ENCODE measurements at regions not wholly inside any gene's neighbourhood (a gene's known extent, or its start where the extent isn't known, plus 50 kb on each side); places are given as distances from the start of the nearest gene placed in this dataset.
"Not testable (repeated sequence)": the region's sequence is repeated elsewhere in the genome, so short reads cannot be mapped to it uniquely, and the experiment has no call there.

GRCh38 chrX:111581086-111581485 is 69.6 kb downstream of the SERTM2 start:
- CTCF ChIA-PET = no interaction called here
- no peak overlapping the region for H3K27ac Mint-ChIP-seq
- POLR2A ChIA-PET = no interaction called here
- H3K9me3 Mint-ChIP-seq = no peaks in the 10 kb centered on the region
- H3K36me3 Mint-ChIP-seq (ENCODE audit: low read depth) = no peaks in the 10 kb centered on the region
- no peaks in the 10 kb centered on the region for H3K27me3 Mint-ChIP-seq
- ATAC-seq (ENCODE audit: low read depth) (no peak), DNase-seq (no peak)
- no peaks in the 10 kb centered on the region for H3K4me1 Mint-ChIP-seq
- intact Hi-C loops (cut with micrococcal nuclease) = no loop called here
- TF ChIP-seq CTCF (IDR thresholded peaks at IDR 0.05) = no peak
- H3K4me3 Mint-ChIP-seq = no peak overlapping the region

GRCh38 chrX:111585337-111585736 is 73.9 kb downstream of the SERTM2 start:
- DNase-seq = no peak
- no peak for TF ChIP-seq CTCF (IDR thresholded peaks at IDR 0.05)
- Mint-ChIP-seq H3K4me3 (no peak overlapping the region), H3K36me3 (ENCODE audit: low read depth) (no peaks in the 10 kb centered on the region), H3K4me1 (no peaks in the 10 kb centered on the region), H3K27ac (no peak overlapping the region), H3K27me3 (no peaks in the 10 kb centered on the region), H3K9me3 (no peaks in the 10 kb centered on the region)
- ATAC-seq (ENCODE audit: low read depth) = no peak
- intact Hi-C loops (cut with micrococcal nuclease) = no loop called here
- ChIA-PET POLR2A (no interaction called here), CTCF (no interaction called here)

GRCh38 chrX:111594348-111594877 is 83.0 kb downstream of the SERTM2 start:
- H3K9me3 Mint-ChIP-seq; ATAC-seq (ENCODE audit: low read depth); DNase-seq; H3K4me3 Mint-ChIP-seq; H3K4me1 Mint-ChIP-seq; H3K36me3 Mint-ChIP-seq (ENCODE audit: low read depth); H3K27ac Mint-ChIP-seq; H3K27me3 Mint-ChIP-seq; intact Hi-C loops (cut with micrococcal nuclease); POLR2A ChIA-PET: not testable (repeated sequence)
- CTCF ChIA-PET = interaction anchor here (0.6 kb wide), 1 partner anchor 24 kb away, joined by 3 read pairs; no protein-coding TSS in a partner anchor

- no peaks in the 10 kb centered on the region for H3K36me3 Mint-ChIP-seq (ENCODE audit: low read depth)
- ChIA-PET POLR2A (no interaction called here), CTCF (no interaction called here)
- ATAC-seq (ENCODE audit: low read depth) (no peak), DNase-seq (no peak)
- intact Hi-C loops (cut with micrococcal nuclease) = no loop called here
- no peak for TF ChIP-seq CTCF (IDR thresholded peaks at IDR 0.05)
- no peak overlapping the region for H3K4me3 Mint-ChIP-seq
- peaks cover 2% of the 10 kb centered on the region for H3K27me3 Mint-ChIP-seq
- no peak overlapping the region for H3K27ac Mint-ChIP-seq
- H3K4me1 Mint-ChIP-seq = no peaks in the 10 kb centered on the region
- H3K9me3 Mint-ChIP-seq = no peaks in the 10 kb centered on the region
Observed at GRCh38 chrX:111597967-111598366, 83.0 kb upstream of the ALG13 start.

- H3K27me3 Mint-ChIP-seq = no peaks in the 10 kb centered on the region
- no peaks in the 10 kb centered on the region for H3K4me1 Mint-ChIP-seq
- intact Hi-C loops (cut with micrococcal nuclease) = no loop called here
- H3K27ac Mint-ChIP-seq = no peak overlapping the region
- no peak overlapping the region for H3K4me3 Mint-ChIP-seq
- DNase-seq (no peak), ATAC-seq (ENCODE audit: low read depth) (no peak)
- no peaks in the 10 kb centered on the region for H3K36me3 Mint-ChIP-seq (ENCODE audit: low read depth)
- POLR2A ChIA-PET = no interaction called here
- CTCF ChIA-PET = no interaction called here
- no peak for TF ChIP-seq CTCF (IDR thresholded peaks at IDR 0.05)
- no peaks in the 10 kb centered on the region for H3K9me3 Mint-ChIP-seq
Observed at GRCh38 chrX:111608724-111609123, 72.2 kb upstream of the ALG13 start.

GRCh38 chrX:111609206-111609605 is 71.8 kb upstream of the ALG13 start:
- ATAC-seq (ENCODE audit: low read depth) (no peak), DNase-seq (no peak)
- ChIA-PET CTCF (no interaction called here), POLR2A (no interaction called here)
- Mint-ChIP-seq H3K36me3 (ENCODE audit: low read depth) (no peaks in the 10 kb centered on the region), H3K4me3 (no peak overlapping the region), H3K27ac (no peak overlapping the region), H3K9me3 (no peaks in the 10 kb centered on the region), H3K4me1 (no peaks in the 10 kb centered on the region), H3K27me3 (no peaks in the 10 kb centered on the region)
- no peak for TF ChIP-seq CTCF (IDR thresholded peaks at IDR 0.05)
- intact Hi-C loops (cut with micrococcal nuclease) = no loop called here
